ENCODE measurements at regions not wholly inside any gene's neighbourhood (a gene's known extent, or its start where the extent isn't known, plus 50 kb on each side); places are given as distances from the start of the nearest gene placed in this dataset.

- DNase-seq = no peak
Measured at GRCh38 chr1:208551633-208552320, 307.6 kb upstream of the PLXNA2 start.

GRCh38 chr1:208552928-208553327 is 308.7 kb upstream of the PLXNA2 start:
- DNase-seq = no peak

DNA sequence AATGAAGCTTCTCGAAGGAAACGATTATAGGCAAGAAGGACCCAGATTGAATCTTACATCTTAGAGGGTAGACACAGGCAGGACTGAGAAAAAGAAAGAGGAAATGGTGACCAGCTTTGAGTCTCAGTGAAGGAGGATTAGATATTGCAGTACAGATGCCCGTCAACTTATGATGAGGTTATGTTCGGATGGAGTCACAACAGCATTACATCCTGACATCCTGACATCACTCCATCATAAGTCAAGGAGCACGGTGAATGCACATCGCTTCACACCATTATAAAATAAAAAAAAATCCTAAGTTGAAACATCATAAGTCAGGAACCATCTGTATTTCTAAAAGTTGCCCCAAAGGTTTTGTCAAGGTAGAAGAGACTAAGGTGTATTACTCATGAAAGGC is 312.3 kb upstream of the PLXNA2 start:
- DNase-seq = no peak

DNA sequence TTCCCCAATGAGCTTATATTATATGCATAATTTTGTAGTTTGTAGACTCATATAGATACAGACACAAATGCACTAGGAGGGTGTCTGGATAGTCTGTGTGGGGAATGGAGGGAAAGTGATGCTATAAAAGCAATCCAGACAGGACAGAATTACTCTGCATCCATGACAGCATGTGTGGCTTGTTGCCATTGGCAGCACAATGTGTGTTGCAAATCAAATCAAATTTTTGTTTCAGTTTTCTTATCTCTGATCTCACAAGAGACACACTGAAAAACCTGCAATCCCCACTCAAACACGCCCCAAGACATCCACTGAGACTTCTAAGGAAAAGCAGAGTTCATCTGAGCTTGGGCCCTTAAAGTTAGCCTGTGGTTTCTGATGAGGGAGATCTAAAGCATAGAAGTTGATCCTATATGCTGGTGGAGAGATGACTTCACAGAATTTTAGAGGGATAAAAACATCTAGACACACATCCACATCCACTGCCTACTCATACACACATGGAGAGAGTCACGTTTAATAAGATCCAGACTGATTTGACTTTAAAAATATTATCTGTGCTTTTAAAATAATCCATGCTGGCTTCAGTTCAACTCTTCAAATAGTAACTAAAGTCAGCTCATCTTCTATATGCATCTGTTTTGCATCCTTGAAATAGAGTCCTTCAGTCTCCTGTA is 313.0 kb upstream of the PLXNA2 start:
- peak; percentile 21 for DNase-seq

DNA sequence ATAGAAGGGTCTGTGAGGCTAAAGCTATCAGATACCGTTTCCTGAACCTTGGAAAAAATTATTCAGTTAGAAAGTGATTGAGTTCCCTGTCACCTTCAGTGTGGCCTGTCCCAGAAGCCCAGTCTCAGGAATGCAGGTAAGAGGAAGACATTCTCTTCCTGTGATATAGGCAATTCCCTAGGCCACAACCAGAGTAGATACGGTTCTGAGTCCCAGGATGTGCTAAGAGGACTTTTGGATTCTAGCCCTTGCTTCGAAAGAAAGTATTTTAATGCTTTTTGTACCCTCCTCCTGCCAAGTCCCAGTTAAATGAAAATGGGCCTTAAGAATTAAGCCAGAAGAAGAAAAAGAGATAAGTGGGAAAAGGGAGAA is 313.5 kb upstream of the PLXNA2 start:
- DNase-seq = no peak

DNA sequence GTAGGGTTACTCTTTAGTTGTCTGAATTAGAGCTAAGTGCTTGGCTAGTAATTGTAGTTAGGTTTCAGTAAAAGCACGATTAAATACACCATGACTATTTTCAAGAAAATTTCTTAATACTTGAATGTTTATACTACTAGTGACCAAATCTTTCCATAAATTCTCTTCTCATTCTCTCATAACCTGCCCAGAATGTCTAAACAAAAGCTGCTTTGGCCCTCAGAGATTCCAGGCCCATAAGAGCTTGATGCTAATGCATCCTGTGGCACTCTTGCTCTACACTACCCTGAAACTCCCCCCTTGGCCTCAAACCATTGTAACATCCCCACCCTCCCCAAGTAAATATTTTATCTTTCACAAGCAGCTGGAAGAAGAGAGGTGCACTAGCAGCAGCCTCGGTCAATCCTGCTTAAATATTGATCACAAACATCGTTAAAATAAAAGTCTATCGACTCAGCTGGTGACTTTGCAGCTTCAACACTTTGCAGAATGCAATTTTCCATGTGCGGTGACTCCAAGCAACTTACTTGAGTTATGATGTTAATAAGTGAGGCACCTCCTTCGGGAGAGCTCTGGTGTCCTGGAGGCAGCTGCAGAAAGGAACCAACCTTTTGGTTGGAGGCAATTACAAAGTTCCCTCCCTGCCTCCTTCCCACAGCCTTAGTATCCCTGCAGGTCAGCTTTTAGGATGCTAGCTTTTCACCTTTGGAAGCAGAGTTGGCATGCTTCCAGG is 315.6 kb upstream of the PLXNA2 start:
- DNase-seq = no peak

- peak; percentile 66 for DNase-seq
Measured at GRCh38 chr1:208562151-208562960, 318.2 kb upstream of the PLXNA2 start.

DNA sequence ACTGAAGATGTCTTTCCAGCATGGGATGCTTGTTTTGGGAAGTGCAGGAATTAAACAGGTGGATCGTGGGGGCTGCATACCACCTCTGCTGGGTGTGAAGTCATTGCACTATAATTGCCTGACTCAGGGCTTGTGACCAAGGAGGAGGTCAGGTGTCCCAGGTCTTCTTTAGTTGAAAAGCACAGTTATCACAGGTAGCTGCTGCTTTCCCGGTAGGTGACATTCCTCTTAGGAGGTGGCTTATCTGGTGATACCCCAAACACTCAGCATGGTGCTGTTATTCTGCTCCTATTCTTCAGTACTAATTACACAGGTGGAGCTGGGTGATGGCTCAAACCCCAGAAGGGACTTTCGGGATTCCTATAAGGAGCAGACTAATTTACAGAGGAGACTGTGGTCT is 320.3 kb upstream of the PLXNA2 start:
- no peak for DNase-seq

- peak; percentile 15 for DNase-seq
Measured at GRCh38 chr1:208565756-208566440, 321.7 kb upstream of the PLXNA2 start.

GRCh38 chr1:208569181-208569580 is 325.0 kb upstream of the PLXNA2 start:
- no peak for DNase-seq

DNA sequence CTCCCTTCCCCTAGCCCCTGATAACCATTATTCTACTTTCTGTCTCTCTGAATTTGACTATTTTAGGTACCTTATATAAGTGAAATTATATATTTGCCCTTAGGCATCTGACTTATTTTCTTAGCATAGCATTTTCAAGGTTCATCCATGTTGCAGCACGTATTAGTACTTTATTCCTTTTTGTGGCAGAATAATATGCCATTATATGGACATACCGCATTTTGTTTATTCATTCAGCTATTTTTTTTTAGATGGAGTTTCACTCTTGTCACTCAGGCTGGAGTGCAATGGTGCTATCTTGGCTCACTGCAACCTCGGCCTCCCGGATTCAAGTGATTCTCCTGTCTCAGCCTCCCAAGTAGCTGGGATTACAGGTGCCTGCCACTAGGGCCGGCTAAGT is 326.2 kb upstream of the PLXNA2 start:
- no peak for DNase-seq

DNA sequence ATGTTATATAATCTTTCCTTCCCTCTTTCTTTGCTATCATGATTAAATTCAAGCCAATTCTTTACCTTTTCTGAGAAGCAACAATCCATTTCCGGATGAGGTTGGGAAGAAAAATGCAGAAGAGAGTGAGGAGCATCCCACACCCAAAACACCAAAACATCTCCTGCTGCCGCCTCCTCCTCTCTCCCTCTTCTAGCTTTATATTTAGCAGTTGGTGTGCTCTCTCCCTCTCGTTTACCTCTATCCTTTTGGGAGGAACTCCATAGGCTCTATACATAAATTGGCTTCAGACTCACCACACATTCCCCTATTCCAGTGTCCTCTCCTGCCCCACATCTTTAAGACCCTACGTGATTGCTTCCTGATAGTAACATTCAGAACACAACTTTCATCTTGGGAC is 332.2 kb upstream of the PLXNA2 start:
- no peak for DNase-seq

DNA sequence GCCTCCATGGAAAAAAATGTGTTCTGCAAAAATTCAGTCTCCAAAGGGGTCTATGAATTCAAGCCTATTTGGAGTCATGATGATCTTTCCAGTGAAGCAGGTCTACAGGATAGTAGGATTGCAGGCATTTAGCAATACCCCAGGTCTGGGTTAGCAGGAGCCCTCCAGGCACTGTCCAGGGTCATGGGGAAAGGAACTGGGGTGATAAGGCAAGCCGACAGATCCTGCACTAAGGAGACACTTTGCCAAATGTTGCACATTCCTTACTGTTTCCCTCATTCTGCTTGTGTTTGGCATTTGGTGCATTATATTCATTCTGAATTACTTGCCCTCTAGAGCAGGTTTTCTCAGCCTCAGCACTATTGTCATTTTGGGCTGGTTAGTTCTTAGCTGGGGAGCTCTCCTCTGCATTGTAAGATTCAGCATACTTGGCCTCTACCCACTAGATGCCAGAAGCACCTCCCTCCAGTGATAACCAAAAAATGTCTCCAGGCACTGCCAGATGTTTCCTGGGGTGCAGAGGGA is 333.3 kb upstream of the PLXNA2 start:
- DNase-seq = no peak

DNA sequence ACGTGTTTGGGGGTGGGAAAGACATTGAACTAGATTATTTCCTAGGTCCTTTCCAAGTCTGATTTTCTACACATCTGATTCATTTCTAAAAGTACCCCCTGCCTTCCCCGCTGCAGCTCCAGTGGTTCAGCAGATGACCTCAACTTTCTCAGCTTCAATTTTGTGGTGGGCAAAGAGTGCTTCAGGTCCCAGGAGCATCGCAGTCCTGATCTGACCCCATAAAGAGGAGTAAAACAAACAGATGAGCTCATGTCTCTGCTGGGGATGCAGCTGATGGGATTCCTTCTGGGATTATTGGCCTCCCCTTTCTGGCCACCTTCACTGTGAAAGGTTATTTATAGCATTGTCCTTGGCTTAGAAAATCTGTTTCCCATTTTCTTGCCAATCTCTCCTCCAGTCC is 337.0 kb upstream of the PLXNA2 start:
- DNase-seq = peak; percentile 56

DNA sequence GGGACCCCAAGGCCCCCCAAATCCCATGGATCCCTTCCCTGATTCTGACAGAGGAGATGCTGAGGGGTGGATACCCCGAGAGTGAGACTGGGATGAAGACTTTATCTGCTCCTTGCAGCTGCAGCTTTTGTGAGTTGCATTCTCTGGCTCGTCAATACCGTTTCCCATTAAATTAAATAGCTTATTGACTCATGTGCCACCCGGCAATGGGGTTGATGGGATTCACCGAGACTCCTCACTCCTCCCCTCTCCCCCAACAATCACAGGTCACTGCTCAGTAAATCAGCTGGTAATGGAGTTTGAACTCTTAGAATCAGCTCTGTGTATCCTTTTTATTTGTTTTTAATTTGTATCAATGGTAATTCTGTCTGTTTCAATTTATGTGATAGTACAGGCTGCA is 337.5 kb upstream of the PLXNA2 start:
- DNase-seq = no peak

- DNase-seq = no peak
Measured at GRCh38 chr1:208584167-208584755, 340.1 kb upstream of the PLXNA2 start.

GRCh38 chr1:208587110-208587509 is 342.9 kb upstream of the PLXNA2 start:
- no peak for DNase-seq

DNA sequence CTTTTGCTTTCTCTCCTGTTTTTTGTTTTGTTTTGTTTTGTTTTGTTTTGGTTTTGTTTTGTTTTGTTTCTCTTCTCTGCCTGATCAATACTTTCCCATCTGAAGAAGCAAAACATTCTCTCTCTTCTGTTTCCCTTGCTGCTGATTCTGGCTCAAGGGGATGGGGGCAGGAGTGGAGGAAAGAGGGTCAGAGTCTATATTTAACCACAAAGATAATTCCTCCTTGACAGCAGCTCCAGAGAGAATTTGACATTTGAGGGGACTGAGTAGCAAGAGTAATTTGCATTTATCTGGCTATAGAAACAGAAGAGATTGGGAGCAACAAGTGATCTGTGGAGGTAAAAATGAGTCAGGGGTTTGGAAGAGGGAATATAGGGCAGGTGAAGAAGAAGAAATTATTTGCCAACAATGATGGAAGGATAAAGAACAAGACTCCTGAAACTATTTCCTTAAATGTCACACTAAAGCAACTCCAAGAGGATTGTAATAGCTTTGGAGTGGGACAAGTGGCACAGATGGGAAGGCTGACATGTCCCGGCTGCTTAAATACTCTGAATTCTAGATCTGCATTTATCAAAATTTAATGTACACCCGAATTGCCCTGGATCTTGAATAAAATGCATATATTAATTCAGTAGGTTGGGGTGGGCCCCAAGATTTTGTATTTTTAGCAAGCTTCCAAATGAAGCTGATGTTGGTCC is 349.3 kb upstream of the PLXNA2 start:
- no peak for DNase-seq

- no peak for DNase-seq
Measured at GRCh38 chr1:208595236-208595635, 351.1 kb upstream of the PLXNA2 start.

GRCh38 chr1:208595745-208596144 is 351.6 kb upstream of the PLXNA2 start:
- DNase-seq = peak; percentile 91

- DNase-seq = no peak
Measured at GRCh38 chr1:208597571-208597970, 353.4 kb upstream of the PLXNA2 start.
